Tibial nerve (tissue), 4 donors: ENCODE measurements at regions not wholly inside any gene's neighbourhood (a gene's known extent, or its start where the extent isn't known, plus 50 kb on each side); places are given as distances from the start of the nearest gene placed in this dataset.

Source experiments
- EP300 ChIP-seq, 2 donors: sonication (generic); formaldehyde crosslinking; IDR thresholded peaks; one replicate each; pipeline ENCODE4 v1.6.1; 2017; ENCODE audit warnings: antibody characterized with exemption in 2 of 2, mild to moderate bottlenecking in 1 of 2
- POLR2A ChIP-seq, 2 donors: fragments of 450-650 bp; IDR thresholded peaks; one replicate each; pipeline ENCODE4 v1.6.1; 2017; ENCODE audit warnings: antibody characterized with exemption in 2 of 2, mild to moderate bottlenecking in 2 of 2, moderate library complexity in 2 of 2
- TF ChIP-seq, protein P1 (sequence below), 5 experiments: fragments of 200-600 bp in 3 of 5; fragments of 450-650 bp in 2 of 5; sonication (generic) in 3 of 5; IDR thresholded peaks; one replicate each; pipeline ENCODE4 v1.5.1; 2016 to 2019; ENCODE audit warnings: antibody characterized with exemption in 5 of 5, mild to moderate bottlenecking in 3 of 5, moderate library complexity in 2 of 5

DNA sequence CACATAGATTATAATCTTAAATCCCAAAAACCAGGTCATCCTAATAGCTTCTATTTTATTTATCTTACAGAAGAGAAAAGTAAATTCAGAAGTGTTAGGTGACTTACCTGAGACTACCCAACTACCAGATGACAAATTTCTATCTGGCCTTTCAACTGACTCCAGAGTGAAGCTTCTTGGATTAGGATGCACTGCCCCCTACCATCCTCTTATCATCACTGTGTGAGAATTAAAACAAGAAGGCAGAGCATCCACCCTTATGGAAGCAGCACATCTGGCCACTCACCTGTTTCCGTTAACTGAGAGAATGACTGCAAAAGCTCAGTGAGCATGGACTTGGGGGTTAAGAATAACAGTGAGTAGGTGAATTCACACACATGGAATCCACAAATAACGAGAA lies 502.6 kb upstream of the TECRL start:
- TF ChIP-seq EP300 (IDR thresholded peaks at IDR 0.05) = no peak
- TF ChIP-seq, protein P1, sequence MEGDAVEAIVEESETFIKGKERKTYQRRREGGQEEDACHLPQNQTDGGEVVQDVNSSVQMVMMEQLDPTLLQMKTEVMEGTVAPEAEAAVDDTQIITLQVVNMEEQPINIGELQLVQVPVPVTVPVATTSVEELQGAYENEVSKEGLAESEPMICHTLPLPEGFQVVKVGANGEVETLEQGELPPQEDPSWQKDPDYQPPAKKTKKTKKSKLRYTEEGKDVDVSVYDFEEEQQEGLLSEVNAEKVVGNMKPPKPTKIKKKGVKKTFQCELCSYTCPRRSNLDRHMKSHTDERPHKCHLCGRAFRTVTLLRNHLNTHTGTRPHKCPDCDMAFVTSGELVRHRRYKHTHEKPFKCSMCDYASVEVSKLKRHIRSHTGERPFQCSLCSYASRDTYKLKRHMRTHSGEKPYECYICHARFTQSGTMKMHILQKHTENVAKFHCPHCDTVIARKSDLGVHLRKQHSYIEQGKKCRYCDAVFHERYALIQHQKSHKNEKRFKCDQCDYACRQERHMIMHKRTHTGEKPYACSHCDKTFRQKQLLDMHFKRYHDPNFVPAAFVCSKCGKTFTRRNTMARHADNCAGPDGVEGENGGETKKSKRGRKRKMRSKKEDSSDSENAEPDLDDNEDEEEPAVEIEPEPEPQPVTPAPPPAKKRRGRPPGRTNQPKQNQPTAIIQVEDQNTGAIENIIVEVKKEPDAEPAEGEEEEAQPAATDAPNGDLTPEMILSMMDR (IDR thresholded peaks at IDR 0.05) = no peak
- no peak for TF ChIP-seq POLR2A (IDR thresholded peaks at IDR 0.05)
